ENCODE measurements at regions not wholly inside any gene's neighbourhood (a gene's known extent, or its start where the extent isn't known, plus 50 kb on each side); places are given as distances from the start of the nearest gene placed in this dataset.

- in situ Hi-C loops (cut with HindIII; ENCODE audit: low pct_unique_long_range_greater_than_20kb, low sequenced_read_pairs) = no loop called here
- no peaks in the 10 kb centered on the region for H3K27me3 ChIP-seq (ENCODE audit: control insufficient read depth, insufficient read depth, low read length)
- ATAC-seq (no peak), DNase-seq (ENCODE audit: low read depth, low spot score) (no peak)
- H3K4me1 ChIP-seq (ENCODE audit: control insufficient read depth, insufficient read depth, low read length) = no peaks in the 10 kb centered on the region
- H3K36me3 ChIP-seq (ENCODE audit: control insufficient read depth, insufficient read depth, low read length) = no peaks in the 10 kb centered on the region
- no peak overlapping the region for H3K27ac ChIP-seq (ENCODE audit: low read length)
- POLR2A ChIA-PET = no interaction called here
- BruUV-seq (replicated peaks) = no TSS peak
- intact Hi-C loops (cut with micrococcal nuclease; ENCODE audit: unreplicated experiment) = no loop called here
- no peak overlapping the region for H3K4me3 ChIP-seq (ENCODE audit: low read depth in 2 of 2, low read length in 2 of 2)
- no peak for TF ChIP-seq REST (IDR thresholded peaks at IDR 0.05; ENCODE audit: insufficient read depth in 1 of 2, low read depth in 2 of 2, low read length in 1 of 2)
- TF ChIP-seq TCF7L2 (IDR thresholded peaks at IDR 0.05; ENCODE audit: low read depth, low read length) = no peak
- TF ChIP-seq, protein P1, sequence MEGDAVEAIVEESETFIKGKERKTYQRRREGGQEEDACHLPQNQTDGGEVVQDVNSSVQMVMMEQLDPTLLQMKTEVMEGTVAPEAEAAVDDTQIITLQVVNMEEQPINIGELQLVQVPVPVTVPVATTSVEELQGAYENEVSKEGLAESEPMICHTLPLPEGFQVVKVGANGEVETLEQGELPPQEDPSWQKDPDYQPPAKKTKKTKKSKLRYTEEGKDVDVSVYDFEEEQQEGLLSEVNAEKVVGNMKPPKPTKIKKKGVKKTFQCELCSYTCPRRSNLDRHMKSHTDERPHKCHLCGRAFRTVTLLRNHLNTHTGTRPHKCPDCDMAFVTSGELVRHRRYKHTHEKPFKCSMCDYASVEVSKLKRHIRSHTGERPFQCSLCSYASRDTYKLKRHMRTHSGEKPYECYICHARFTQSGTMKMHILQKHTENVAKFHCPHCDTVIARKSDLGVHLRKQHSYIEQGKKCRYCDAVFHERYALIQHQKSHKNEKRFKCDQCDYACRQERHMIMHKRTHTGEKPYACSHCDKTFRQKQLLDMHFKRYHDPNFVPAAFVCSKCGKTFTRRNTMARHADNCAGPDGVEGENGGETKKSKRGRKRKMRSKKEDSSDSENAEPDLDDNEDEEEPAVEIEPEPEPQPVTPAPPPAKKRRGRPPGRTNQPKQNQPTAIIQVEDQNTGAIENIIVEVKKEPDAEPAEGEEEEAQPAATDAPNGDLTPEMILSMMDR (IDR thresholded peaks at IDR 0.05) = no peak
- no peak for TF ChIP-seq POLR2AphosphoS5 (IDR thresholded peaks at IDR 0.05; ENCODE audit: low read depth, low read length)
- TF ChIP-seq SIN3A (IDR thresholded peaks at IDR 0.05; ENCODE audit: borderline replicate concordance, insufficient read depth, low read depth, low read length) = no peak
- H3K9me3 ChIP-seq (ENCODE audit: control insufficient read depth, insufficient read depth, low read depth, low read length) = no peaks in the 10 kb centered on the region
- CTCF ChIA-PET = no interaction called here
Observed at GRCh38 chr5:19369561-19369960, 618.4 kb downstream of the CDH18 start.

- no peaks in the 10 kb centered on the region for H3K36me3 ChIP-seq (ENCODE audit: control insufficient read depth, insufficient read depth, low read length)
- H3K4me3 ChIP-seq (ENCODE audit: low read depth in 2 of 2, low read length in 2 of 2) = no peak overlapping the region
- no peak for ATAC-seq
- DNase-seq (ENCODE audit: low read depth, low spot score) = no peak
- ChIA-PET POLR2A (no interaction called here), CTCF (no interaction called here)
- no TSS peak for BruUV-seq (replicated peaks)
- in situ Hi-C loops (cut with HindIII; ENCODE audit: low pct_unique_long_range_greater_than_20kb, low sequenced_read_pairs) (no loop called here), intact Hi-C loops (cut with micrococcal nuclease; ENCODE audit: unreplicated experiment) (no loop called here)
- TF ChIP-seq REST (IDR thresholded peaks at IDR 0.05; ENCODE audit: insufficient read depth in 1 of 2, low read depth in 2 of 2, low read length in 1 of 2) = no peak
- no peak overlapping the region for H3K27ac ChIP-seq (ENCODE audit: low read length)
- no peaks in the 10 kb centered on the region for H3K27me3 ChIP-seq (ENCODE audit: control insufficient read depth, insufficient read depth, low read length)
- no peaks in the 10 kb centered on the region for H3K9me3 ChIP-seq (ENCODE audit: control insufficient read depth, insufficient read depth, low read depth, low read length)
- no peaks in the 10 kb centered on the region for H3K4me1 ChIP-seq (ENCODE audit: control insufficient read depth, insufficient read depth, low read length)
Observed at GRCh38 chr5:19370655-19371386, 617.2 kb downstream of the CDH18 start.
